Superior temporal gyrus (tissue), 1 donor: ENCODE measurements at regions not wholly inside any gene's neighbourhood (a gene's known extent, or its start where the extent isn't known, plus 50 kb on each side); places are given as distances from the start of the nearest gene placed in this dataset.

Experiments used
- DNase-seq: peaks from one replicate; pipeline ENCODE4 v3.0.0-alpha.2; 2016; ENCODE audit errors: extremely low spot score

DNA sequence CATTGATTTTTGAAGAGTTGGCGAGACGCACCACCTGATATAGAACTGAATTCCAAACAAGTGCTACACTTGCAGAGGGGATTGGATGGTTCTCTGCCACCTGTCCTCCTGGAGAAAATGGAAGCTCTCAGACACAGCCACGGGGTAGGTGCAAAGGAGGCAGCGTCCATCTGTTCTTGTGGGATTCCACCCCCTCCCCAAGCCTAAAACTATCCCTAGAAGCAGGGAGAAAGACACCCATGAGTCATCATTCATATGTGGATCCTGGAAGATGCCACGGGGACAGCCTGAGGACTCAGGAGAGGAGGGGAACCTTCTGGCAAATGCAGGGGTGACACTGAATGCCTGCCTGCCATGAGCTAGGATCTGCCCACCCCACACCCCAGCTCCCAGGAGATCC is 171.3 kb upstream of the CST7 start:
- DNase-seq, result peak; percentile 42

DNA sequence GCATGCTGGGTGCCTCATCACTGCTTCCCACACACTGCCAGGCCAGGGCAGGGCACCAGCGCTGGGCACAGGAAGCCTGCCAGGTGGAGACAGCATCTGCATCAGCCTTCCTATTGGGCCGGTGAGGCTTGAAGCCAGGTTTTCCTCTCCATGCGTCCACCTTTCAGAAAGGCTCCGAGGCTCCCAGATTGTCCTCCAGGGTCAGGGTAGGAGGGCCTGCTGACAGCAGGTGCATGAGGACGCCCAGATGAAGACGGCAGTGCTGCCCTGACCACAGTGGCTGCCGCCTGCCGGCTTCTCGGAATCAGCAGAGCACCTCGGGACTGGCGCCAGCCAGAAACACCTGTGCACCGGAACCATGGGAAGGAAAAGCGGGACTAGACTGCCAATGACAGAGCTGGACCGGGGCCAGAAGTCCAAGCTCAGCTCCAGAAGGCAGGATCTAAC is 170.5 kb upstream of the CST7 start:
- no peak for DNase-seq

DNA sequence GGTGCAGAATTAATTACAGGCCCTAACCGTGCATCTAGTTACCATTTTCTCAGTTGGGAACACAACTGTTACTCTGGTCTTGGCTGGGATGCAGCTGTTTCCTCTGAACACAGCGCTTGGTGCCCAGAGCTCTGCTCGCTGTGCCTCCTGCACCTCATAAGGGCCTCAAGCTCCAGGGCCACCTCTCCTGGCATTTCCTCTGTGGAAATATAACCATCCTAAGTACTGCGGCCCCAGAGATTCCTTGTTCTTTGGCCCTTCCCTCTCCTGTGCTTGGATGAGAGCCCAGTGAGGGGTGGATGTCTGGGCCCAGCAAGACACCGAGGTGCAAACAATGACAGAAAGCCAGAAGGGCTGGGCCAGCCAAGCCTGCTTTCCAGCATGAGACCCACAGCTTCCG is 169.9 kb upstream of the CST7 start:
- no peak for DNase-seq

DNA sequence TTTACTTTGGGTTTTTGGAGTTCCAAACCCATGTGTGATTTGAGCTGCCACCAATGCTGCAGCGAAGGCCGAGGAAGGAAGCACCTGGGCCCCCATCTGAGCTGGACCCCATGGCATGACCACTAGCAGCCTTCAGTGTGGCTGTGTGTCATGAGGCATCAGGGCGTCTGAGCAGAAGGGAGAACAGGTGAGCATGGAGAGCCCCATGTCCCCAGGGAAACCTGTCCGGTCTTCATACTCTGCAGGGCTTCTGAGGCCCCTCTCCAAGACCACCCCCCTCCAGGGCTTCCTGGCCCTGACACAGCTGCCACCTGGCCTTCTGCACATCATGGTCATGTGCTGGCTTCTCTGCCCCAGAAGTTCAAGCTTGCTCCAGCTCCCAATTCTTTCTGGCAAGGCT is 169.1 kb upstream of the CST7 start:
- DNase-seq, result no peak

DNA sequence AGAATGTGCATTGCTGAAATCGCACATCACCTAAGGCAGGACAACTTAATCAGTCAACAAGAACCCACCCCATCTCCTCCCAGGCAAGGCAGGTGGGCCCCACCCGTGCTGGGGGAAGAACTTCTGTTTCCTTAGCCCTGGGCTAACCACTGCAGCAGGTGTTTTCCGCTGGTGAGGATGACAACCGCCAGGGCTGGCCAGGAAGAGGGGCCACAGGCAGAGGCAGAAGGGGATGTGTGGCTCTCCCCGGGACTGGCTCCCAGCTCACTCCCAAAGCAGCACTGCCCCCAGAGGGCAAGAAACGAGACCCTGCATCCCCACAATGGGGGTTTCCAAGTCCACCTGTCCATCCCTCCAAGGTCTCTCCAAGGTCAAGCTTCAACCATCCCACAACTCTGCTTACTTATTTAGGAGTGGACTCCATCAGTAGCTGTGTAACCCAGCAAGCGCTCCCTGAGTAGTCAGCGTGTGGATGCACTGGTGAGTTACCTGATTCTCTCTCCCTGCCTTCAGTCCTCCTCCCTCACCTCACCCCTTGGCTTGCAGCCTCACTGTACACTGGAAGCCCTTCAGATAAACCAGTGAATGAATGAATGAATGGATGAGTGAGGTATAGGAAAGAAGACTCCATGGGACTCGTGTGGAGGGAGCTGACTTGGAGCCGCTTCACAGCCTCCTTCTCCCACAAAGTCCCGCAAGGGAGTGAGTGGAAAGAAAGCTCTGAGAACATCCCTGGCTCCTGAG is 168.2 kb upstream of the CST7 start:
- DNase-seq, result no peak

DNA sequence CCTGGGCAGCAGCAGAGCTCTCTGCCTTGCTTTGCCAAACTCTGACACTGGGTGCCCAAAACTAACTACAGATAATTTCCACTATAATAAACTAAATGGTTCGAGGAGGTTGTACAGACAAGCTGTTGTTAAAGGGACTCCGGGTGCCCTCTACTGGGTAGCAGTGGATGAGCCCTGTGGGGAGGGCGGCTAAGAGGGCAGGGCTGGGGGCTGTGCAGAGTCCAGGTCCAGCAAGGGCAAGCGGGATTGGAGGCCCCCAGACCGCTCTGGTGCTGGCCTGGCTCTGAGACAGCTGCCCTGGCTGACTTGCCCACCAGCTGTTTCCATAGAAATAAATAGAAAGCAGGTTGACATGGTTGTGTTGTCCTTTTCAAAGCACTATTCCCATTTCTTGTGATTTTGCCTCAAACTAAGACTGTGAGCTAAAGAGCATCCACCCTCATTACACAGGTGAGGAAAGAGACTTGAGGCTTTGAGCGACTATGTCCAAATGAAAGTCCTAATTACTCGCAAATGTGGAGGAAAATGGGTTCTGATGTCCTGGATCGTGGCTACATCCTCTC is 167.6 kb upstream of the CST7 start:
- DNase-seq, result peak; percentile 79

DNA sequence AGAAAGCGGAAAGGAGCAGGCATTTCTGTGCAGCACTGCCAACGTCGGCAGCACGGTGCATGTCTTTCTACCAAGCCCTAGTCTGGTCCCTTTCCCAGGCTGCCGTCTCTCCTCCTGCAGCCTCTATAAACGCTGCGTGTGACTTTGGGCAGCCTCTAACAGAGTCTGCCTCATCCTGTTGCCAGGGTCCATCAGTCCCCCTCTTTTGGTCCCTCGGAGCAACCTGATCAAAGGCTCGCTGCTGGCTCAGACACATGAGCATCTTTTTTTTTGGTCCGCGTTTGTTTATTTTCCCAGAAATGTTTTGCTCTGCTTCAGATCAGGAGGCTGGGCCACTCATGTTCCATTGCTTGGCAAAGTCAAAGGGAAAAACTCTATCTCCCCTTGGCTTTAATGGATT is 166.8 kb upstream of the CST7 start:
- no peak for DNase-seq

DNA sequence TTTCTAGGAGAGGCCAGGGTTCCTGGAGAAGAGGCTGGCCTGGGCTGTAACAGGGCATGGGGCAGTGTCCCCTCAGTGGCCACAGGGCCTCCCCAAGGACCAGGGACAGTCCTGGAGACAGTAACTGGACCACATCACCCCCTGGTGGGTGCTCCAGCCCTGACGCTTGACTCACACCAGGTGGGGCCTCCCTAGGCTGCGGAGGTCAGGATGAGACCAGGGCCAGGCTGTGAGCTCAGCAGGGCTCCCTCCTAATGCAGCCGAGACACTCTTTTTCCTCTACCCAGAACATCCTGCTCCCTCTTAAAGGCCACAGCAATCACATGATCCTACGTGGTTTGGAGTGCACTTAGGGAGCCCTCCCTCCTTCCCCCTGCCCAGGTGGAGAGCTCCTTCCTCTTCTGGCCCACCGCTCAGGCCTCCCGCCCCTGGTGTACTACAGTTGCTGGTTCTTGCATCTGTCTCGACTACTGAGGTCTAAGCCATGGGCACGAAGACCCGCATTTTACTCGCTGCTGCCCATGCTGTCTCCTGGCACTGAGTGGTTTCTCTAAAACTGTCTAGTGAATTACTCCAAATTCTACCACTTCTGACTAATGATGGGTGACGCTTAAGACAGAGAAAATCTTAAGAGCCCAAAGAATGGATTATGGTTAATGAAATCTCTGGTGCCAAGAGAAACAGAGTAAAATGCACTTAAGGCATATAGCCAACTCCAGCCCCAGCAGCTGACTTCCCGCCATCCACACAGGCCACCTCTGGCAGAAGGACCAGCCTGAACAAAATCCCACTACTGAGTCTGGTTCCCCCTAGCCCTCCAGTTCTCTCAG is 166.1 kb upstream of the CST7 start:
- no peak for DNase-seq

DNA sequence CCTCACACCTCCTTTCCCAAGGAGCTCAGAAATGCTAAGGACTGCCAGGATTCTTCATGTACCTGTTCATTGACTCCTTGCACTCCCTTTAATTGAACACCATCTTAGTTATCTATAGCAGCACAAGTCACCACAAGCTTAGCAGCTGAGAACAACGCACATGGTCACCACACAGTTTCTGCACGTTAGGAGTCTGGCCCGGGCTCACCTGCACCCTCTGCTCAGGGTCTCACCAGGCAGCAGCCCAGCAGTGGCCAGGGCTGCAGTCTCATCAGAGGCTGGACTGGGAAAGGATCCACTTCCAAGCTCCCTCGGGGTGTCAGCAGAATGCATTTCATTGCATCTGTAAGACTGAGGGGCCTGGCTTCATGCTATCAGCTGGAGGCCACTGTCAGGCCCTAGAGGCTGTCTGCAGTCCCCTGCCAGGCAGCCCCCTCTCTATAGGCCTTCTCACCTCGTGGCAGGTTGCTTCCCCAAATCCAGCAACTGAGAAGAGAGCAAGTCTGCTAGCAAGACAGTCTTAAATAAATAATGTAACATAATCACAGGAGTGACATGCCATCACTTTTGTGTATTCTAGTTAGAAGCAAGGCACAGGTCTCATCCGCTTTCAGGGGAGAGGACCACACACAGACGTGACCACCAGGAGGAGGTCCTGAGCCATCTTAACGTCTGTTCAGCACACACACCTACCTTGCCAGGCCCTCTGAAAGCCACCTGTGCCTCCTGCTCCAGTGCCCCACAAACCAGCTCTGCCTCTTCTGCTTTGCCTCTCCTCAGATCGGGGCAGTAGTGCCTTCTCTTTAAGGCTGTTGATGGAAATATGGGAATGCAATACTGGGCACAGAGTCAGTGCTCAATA is 165.2 kb upstream of the CST7 start:
- no peak for DNase-seq

DNA sequence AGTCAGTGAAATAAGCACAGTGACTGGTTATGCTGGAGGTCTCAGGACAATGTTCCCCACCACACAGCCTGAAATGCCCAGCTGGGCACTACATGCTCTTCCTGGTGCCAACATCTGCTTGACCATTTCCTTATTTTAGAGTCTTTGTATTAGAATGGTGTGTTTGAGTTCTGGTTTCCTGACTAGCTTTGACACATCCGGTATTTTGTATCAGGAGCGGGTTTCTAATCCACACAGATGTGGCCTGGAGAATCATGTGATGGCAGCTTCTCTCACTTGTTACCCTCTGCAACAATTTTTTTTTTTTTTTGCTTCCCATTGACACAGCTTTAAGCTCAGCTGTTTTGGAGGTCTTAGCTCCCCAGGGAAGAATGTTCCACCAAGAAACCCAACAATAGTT is 164.5 kb upstream of the CST7 start:
- DNase-seq, result no peak

DNA sequence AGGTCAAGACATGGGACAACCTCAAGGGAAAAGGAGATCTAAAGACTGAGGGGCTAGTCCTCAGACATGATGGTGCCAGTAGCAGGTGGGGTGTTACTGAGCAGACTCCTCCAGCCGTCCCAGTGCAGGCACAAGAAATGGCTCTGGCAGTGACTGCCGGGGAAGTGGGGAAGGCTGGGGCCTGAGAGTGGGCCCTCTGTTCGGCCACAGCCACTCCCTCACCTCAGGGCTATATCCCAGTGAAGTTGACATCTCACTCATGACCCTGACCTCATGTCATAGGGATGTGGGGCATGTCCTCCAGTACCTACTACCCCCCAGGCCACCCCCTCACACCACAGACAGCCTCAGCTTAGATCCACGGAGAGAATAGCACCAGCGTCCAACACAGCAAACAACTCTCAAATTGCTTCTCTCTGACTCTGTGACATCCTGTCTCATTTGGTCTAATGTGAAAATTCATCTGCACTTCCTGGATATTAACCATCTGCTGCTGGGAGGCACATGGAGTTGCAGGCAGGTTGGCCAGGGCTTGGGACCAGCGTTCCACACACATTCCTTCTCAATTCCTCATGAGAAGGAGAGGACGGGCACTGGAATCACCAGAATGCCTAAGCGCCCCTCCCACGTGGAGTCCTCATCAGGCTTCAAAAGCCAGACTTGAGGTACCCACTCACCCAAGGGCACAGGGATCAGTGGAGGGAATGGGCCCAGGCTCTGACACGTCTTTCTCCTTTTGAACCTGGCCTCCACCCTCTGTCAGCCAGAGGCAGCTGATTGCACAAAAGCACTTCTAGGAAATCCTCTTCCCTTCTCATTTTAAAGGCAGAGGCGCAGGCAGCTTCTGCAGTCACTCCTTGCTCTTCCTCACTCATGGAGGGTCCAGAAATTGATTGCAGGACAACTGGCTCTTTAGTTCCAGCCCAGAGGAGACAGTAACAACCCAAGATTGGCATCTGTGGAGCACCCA is 163.6 kb upstream of the CST7 start:
- no peak for DNase-seq

DNA sequence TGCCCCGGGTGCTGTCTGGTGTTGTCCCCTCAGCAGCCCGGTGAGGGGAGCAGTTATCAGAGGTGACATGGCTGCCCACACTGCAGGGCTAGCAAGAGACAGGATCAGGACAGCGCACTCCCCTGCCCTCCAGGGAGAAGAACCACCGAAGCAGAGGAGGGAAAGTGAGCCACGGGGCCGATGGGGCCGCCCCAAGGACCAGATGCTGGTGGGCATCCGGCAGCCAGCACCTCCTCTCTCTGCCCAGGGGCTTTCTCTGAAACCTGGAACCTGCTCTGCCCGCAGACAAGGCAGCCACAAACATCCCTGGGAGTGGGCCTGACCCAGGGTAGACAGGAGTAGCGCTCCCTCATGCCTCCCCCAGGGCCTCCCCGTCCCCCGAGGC is 163.0 kb upstream of the CST7 start:
- DNase-seq, result no peak

DNA sequence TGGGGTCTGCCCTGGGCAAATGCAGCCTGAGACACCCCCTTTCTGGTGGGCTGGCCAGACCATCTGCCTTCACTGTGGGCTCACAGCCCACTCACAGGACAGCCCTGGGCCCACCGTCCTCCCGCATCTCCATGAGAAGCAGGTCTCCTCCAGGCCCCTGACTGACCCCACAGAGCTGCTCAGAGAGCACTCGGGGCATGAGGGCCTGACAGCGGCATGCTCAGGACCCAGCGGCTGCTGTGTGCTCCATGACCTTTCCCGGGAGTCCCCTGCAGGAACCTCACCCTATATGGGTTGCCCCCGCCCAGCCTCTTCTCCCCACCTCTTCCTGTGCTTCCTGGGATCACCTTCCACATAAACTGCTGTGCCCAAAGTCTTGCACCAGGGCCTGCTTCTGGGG is 162.4 kb upstream of the CST7 start:
- DNase-seq, result no peak

DNA sequence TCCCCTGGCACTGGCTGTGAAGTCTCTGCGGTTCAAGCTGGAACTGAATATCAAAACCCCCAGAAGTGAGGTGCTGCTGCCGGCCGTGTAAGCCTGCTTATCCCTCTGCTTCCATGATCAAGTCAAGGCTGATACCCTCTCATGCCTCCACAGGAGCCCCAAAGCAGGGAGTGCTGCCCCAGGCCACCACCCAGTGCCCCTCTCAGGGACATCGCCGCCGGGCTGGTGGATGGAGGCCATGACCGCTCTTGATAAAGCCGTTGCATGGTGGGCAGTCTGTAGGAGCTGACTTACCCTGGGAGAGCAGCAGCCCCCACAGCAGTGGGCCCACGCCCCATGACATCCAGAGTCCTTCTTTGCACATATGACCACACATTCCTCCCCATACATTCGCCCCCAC is 162.0 kb upstream of the CST7 start:
- no peak for DNase-seq

DNA sequence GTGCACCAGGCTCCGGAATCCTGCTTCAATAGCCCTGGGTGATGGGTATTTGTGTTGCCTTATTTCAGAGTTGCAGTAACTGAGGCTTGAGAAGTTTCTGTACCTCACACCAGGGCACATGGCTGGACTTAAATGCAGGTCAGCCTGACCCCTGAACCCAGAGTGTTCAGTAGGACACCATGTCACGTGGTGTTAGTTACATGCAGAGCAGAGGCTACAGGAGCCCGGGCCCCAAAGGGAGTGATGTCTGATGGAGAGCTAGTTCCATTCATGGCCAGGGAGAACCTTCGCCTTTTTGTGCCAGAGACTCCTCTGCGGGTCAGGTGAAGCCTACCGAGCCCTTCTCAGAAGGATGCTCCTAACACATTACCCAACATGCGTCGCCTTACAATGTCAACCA is 161.4 kb upstream of the CST7 start:
- DNase-seq, result no peak

DNA sequence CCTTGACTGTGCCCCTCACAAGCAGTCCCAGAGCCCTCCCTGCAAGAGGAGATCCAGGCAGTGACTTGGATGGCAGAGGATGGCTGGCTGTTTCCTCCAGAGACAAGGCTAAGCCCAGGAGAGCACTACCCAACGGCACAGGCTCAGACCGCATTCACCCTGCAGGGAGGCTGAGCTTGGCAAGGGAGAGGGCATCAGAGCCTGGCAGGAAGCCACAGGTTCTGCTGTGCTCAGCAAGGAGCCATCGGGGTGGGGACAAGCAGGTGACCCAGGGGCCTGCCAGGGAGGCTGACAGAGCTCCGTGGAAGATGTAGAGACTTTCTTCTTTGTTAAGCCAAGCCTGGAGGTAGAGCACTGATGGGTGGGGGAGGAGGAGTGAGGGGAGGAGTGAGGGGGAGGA is 159.2 kb upstream of the CST7 start:
- DNase-seq, result no peak

DNA sequence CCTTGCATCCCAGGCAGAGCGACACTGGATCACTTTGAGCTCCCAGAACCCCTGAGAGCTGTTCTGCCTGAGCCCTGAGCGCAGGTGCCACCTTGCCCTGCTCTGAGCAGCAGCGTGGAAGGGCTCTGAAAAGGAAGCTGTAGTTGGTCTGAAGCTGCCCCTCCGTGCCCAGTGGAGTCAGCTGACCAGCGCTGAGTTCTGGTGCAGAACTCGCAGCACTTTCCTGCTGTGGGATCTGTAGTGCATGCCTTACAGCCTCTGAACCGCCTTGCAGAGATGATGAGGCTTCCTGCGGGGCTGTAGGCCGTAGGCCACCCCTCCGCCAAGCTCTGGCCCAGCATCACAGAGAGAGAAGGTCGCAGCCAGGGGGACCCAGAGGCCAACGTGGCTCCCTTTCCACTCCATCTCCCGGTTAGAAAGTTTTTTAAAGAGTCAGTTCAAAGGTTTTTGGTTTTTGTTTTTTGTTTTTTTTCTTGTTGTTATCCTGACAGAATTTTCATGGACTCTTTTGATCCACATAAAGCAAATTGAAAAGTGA is 158.3 kb upstream of the CST7 start:
- no peak for DNase-seq

DNA sequence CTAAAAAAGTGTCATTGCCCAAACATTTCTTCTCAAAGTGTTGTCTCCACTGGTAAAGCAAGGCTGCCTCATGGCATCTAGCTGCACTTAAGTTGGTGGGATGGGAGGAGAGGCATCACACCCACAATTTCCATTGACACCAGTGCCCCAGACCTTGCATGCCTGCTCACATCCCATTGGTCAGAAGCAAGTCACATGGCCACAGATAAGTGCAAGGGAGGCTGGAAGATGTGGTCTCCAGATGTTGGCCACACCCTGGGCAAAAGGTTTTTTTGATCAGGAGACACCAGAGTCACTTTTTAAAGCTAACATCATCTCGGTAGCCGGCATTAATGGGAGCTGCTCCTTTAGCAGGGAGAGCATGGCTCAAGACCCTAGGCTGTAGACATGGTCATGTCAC is 157.1 kb upstream of the CST7 start:
- no peak for DNase-seq

DNA sequence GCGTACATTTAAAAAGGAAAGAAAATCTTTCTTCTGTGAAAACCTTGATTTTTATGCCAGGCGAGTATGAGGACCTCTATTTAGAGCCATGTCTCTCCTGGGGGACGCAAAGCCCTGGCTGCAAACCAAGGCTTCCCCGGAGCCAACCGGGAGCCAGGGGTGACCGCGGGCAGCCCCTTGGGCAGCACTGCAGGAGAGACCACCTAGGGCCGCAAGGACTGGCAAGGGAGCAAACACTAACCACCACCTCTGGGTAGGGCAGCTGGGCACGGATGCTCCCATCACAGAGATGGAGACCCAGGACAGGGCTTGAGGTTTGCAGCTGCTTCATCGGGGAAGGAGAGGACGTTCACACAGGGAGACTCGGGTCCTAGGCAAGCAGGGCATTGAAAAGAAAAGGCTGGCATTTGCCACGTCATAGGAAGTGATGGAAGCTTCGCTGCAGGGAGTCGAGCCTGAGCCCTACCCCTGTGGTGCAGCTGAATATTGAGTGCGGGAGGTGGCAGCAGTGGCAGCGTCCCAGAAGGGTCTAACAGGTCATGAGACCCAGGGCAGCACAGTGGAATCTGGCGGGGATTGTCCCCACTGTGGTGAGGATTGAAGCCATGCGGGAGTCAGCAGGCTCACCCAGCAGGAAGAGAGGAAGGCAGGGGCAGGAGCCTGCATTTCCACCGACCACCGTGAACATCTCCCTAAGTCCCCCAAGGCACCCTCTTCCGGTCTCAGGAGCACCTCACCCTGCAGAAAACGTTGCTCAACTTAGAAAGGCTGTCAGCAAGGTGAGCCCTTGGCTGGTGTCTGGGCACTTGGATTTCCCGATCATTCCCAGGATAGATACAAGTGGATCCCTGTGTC is 156.2 kb upstream of the CST7 start:
- no peak for DNase-seq

DNA sequence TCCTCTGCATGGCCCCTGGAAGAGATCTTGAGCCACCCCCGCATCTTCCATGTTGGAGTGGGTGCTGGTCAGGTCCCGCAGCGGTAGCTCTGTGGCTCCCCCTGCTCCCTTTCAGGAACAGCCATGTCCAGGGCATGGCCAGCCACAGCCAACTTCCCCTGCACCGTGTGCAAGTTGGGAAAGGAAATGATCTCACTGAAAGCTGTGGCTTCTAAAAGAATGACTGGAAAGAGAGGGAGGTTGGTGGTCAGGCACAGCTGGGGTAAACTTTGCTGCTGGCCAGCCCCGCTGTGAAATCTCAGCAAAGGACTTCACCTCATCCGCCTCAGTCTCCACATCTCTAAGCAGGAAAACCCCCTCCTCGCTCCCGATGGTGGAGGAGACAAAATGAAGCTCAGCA is 153.6 kb upstream of the CST7 start:
- no peak for DNase-seq
